GM12878 (cell line): ENCODE measurements at regions not wholly inside any gene's neighbourhood (a gene's known extent, or its start where the extent isn't known, plus 50 kb on each side); places are given as distances from the start of the nearest gene placed in this dataset.

Experiments
- ATAC-seq: fragments of 200-7000 bp; cut with Tn5 transposase; 3 replicates; pipeline ENCODE4 v1.9.1; 2020; ENCODE audit warnings: mild to moderate bottlenecking, moderate library complexity
- BruUV-seq: library from RNA; stranded (reverse); fragments of 400-500 nt; replicated peaks from 2 replicates; lab custom pipeline; 2021; lab: Mats Ljungman, UMichigan
- CTCF ChIA-PET: fragments of 300-600 bp; sonication (Branson Sonifier 250); formaldehyde crosslinking; extraction: SDS; loops from one replicate; lab custom pipeline; 2021; ENCODE audit warnings: inconsistent platforms; lab: Yijun Ruan, JAX
- POLR2A ChIA-PET: fragments of 350-600 bp; formaldehyde crosslinking; extraction: SDS; loops from one replicate; lab custom pipeline; 2021; ENCODE audit warnings: inconsistent platforms; lab: Charles Lee
- RAD21 ChIA-PET: fragments of 300-600 bp; sonication (Branson Sonifier 250); formaldehyde crosslinking; loops from one replicate; lab custom pipeline; 2023; ENCODE audit warnings: antibody characterized with exemption; ENCODE audit not compliant: unreplicated experiment; lab: Charles Lee
- SMC1A ChIA-PET: fragments of 300-600 bp; sonication (Branson Sonifier 250); formaldehyde crosslinking; loops from one replicate; lab custom pipeline; 2023; ENCODE audit not compliant: unreplicated experiment, uncharacterized antibody; lab: Charles Lee
- DNase-seq: peaks from one replicate; pipeline ENCODE4 v3.0.0-alpha.2; 2011; ENCODE audit warnings: low read depth, low spot score
- FAIRE-seq: peaks from 3 replicates; lab custom pipeline; 2011; peaks lifted over from hg19 to GRCh38; lab: Jason Lieb, UNC
- H2AFZ ChIP-seq: 2 replicates; pipeline ENCODE4 v1.6.0; 2011; ENCODE audit warnings: low read depth, low read length, control low read depth; ENCODE audit not compliant: control insufficient read depth
- H3K27ac ChIP-seq: 2 replicates; pipeline ENCODE4 v1.5.1; 2011; ENCODE audit warnings: control low read depth; ENCODE audit not compliant: control insufficient read depth, insufficient read depth
- H3K27me3 ChIP-seq, 2 experiments: replicated peaks in 1 of 2; 2 replicates each; pipeline versions ENCODE4 v1.6.0 to v1.6.1; 2011; ENCODE audit warnings: low read length in 1 of 2; ENCODE audit not compliant: control insufficient read depth in 2 of 2, insufficient read depth in 2 of 2
- H3K36me3 ChIP-seq, 2 experiments: 2 replicates each; pipeline ENCODE4 v1.5.1; 2011; ENCODE audit warnings: low read length in 1 of 2; ENCODE audit not compliant: control insufficient read depth in 2 of 2, insufficient read depth in 2 of 2
- H3K4me1 ChIP-seq: 2 replicates; pipeline ENCODE4 v1.6.1; 2011; ENCODE audit warnings: mild to moderate bottlenecking, low read length, moderate library complexity, mixed read lengths; ENCODE audit not compliant: control insufficient read depth, insufficient read depth
- H3K4me2 ChIP-seq: 2 replicates; pipeline ENCODE4 v1.6.0; 2011; ENCODE audit warnings: control low read depth; ENCODE audit not compliant: control insufficient read depth, insufficient read depth
- H3K4me3 ChIP-seq: fragments of 200-600 bp; sonication (generic); 2 replicates; pipeline ENCODE4 v1.5.1; 2016
- H3K79me2 ChIP-seq: 2 replicates; pipeline ENCODE4 v1.6.0; 2011; ENCODE audit warnings: low read length; ENCODE audit not compliant: control insufficient read depth, insufficient read depth
- H3K9ac ChIP-seq: 2 replicates; pipeline ENCODE4 v1.8.0; 2011; ENCODE audit warnings: low read length, control low read depth, mixed read lengths; ENCODE audit not compliant: control insufficient read depth, insufficient read depth
- H3K9me3 ChIP-seq: replicated peaks from 3 replicates; pipeline ENCODE4 v1.5.1; 2011; ENCODE audit warnings: mild to moderate bottlenecking, low read length; ENCODE audit not compliant: control insufficient read depth, insufficient read depth
- H4K20me1 ChIP-seq: 2 replicates; pipeline ENCODE4 v1.6.0; 2011; ENCODE audit not compliant: control insufficient read depth, insufficient read depth
- ETV6 ChIP-seq, 2 experiments: fragments of 450-650 bp in 1 of 2; IDR thresholded peaks in 1 of 2; conservative IDR thresholded peaks in 1 of 2; 2 replicates each; pipeline ENCODE4 v1.6.1; 2014; ENCODE audit warnings: antibody characterized with exemption in 1 of 2, borderline replicate concordance in 1 of 2, low read depth in 1 of 2, mild to moderate bottlenecking in 1 of 2, moderate library complexity in 1 of 2
- HDAC2 ChIP-seq: fragments of 200-600 bp; sonication (generic); IDR thresholded peaks from 2 replicates; pipeline ENCODE4 v1.6.1; 2017
- RBBP5 ChIP-seq: fragments of 200-600 bp; sonication (generic); conservative IDR thresholded peaks from 2 replicates; pipeline ENCODE4 v1.6.1; 2016
- SIX5 ChIP-seq: IDR thresholded peaks from 2 replicates; pipeline ENCODE4 v1.6.1; 2011; ENCODE audit warnings: mild to moderate bottlenecking, low read depth, low read length, moderate library complexity; ENCODE audit not compliant: severe bottlenecking
- TAF1 ChIP-seq: IDR thresholded peaks from 2 replicates; pipeline ENCODE4 v1.6.1; 2011; ENCODE audit warnings: mild to moderate bottlenecking, low read depth, low read length, borderline replicate concordance
- TCF7 ChIP-seq: IDR thresholded peaks from 2 replicates; pipeline ENCODE4 v1.6.1; 2014; ENCODE audit warnings: antibody characterized with exemption, borderline replicate concordance
- ZBTB40 ChIP-seq: fragments of 450-650 bp; IDR thresholded peaks from 2 replicates; pipeline ENCODE4 v1.6.1; 2016; ENCODE audit warnings: mild to moderate bottlenecking, moderate library complexity, borderline replicate concordance
- WGBS: methylation state at CpG from one replicate; pipeline ENCODE4 v1.1.6; 2016; ENCODE audit warnings: low lambda C conversion rate; ENCODE audit not compliant: insufficient replicate concordance, insufficient coverage; ENCODE audit errors: missing lambda C conversion rate; 5-methylcytosine and 5-hydroxymethylcytosine counted together
- in situ Hi-C: fragments of 300-500 bp; cut with MboI; formaldehyde crosslinking; loops from 9 replicates; pipeline ENCODE4 v1.14.3; 2018; ENCODE audit warnings: mixed read lengths
- intact Hi-C: fragments of 100-400 bp; cut with micrococcal nuclease; formaldehyde crosslinking; loops from one replicate; pipeline ENCODE4 v1.14.2; 2022; ENCODE audit not compliant: unreplicated experiment
- TF ChIP-seq, protein P1 (sequence below): fragments of 450-650 bp; IDR thresholded peaks from 2 replicates; pipeline ENCODE4 v1.6.1; 2018; ENCODE audit warnings: mild to moderate bottlenecking, low read depth, moderate library complexity; ENCODE audit not compliant: partially characterized antibody

GRCh38 chr1:222307621-222308020 is 240.3 kb downstream of the HHIPL2 start (continued):
- no peak for TF ChIP-seq ZBTB40

DNA sequence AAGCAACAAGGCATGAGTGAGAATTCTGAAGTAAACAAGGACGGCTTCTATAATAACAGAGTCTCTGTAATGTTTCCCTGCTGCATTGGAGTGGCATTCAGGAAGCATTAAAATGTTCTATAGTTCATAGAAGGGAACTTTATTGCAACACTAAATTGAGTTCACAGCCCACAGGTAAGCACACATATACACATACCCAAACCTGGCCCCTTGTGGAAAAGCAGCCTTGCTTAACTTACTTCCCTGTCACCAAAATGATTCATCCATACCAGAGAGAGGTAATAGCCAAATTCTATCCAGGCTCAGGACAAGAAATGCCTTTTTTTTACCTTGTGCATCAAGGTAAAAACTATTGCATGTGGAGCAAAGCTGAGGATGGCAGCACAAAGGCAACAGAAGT is 241.4 kb downstream of the HHIPL2 start:
- Histone ChIP-seq H3K4me1 (no peaks in the 10 kb centered on the region), H3K36me3 (no peaks in the 10 kb centered on the region), H4K20me1 (no peaks in the 10 kb centered on the region), H2AFZ (no peak overlapping the region), H3K9ac (no peak overlapping the region), H3K4me2 (no peak overlapping the region), H3K9me3 (no peaks in the 10 kb centered on the region), H3K27ac (no peak overlapping the region), H3K4me3 (no peak overlapping the region), H3K79me2 (no peaks in the 10 kb centered on the region), H3K27me3 (no peaks in the 10 kb centered on the region; a peak in 1 of 4 replicates)
- in situ Hi-C loops (no loop called here), intact Hi-C loops (no loop called here)
- 13% methylated on average over 1 of the region's 1 CpG for WGBS
- ChIA-PET CTCF (no interaction called here), POLR2A (no interaction called here), SMC1A (no interaction called here), RAD21 (no interaction called here)
- DNase-seq = no peak
- BruUV-seq = no TSS peak
- no peak for ATAC-seq
- no peak for FAIRE-seq
- TF ChIP-seq RBBP5 = no peak
- no peak for TF ChIP-seq TAF1
- TF ChIP-seq ETV6 (conservative IDR thresholded peaks at IDR 0.05 in 1 of 2, IDR thresholded peaks at IDR 0.05 in 1 of 2; ENCODE audit: borderline replicate concordance in 1 of 2, low read depth in 1 of 2) = no peak
- TF ChIP-seq, protein P1, sequence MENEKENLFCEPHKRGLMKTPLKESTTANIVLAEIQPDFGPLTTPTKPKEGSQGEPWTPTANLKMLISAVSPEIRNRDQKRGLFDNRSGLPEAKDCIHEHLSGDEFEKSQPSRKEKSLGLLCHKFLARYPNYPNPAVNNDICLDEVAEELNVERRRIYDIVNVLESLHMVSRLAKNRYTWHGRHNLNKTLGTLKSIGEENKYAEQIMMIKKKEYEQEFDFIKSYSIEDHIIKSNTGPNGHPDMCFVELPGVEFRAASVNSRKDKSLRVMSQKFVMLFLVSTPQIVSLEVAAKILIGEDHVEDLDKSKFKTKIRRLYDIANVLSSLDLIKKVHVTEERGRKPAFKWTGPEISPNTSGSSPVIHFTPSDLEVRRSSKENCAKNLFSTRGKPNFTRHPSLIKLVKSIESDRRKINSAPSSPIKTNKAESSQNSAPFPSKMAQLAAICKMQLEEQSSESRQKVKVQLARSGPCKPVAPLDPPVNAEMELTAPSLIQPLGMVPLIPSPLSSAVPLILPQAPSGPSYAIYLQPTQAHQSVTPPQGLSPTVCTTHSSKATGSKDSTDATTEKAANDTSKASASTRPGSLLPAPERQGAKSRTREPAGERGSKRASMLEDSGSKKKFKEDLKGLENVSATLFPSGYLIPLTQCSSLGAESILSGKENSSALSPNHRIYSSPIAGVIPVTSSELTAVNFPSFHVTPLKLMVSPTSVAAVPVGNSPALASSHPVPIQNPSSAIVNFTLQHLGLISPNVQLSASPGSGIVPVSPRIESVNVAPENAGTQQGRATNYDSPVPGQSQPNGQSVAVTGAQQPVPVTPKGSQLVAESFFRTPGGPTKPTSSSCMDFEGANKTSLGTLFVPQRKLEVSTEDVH = no peak
- no peak for TF ChIP-seq SIX5
- no peak for TF ChIP-seq TCF7
- no peak for TF ChIP-seq HDAC2
